HepG2 (cell line): ENCODE measurements at regions not wholly inside any gene's neighbourhood (a gene's known extent, or its start where the extent isn't known, plus 50 kb on each side); places are given as distances from the start of the nearest gene placed in this dataset.

ENCODE experiments used
- CENPX ChIP-seq: sonication (generic); formaldehyde crosslinking; IDR thresholded peaks from 2 replicates; pipeline ENCODE4 v1.9.0; 2021; ENCODE audit warnings: mild to moderate bottlenecking, missing genetic modification reagents, moderate library complexity
- CHD4 ChIP-seq: fragments of 200-600 bp; sonication (generic); IDR thresholded peaks from 2 replicates; pipeline ENCODE4 v1.7.0; 2017; ENCODE audit warnings: mild to moderate bottlenecking, low read length, borderline replicate concordance
- EP300 ChIP-seq, 3 experiments: sonication (generic) in 1 of 3; formaldehyde crosslinking in 1 of 3; IDR thresholded peaks; 2 replicates each; pipeline versions ENCODE4 v1.5.1 to v1.6.1; 2011 to 2020; ENCODE audit warnings: low read depth in 2 of 3, low read length in 2 of 3, borderline replicate concordance in 1 of 3, improper control_type of control experiment in 1 of 3, mild to moderate bottlenecking in 1 of 3, missing genetic modification reagents in 1 of 3, moderate library complexity in 1 of 3
- EZH2 ChIP-seq: conservative IDR thresholded peaks from 2 replicates; pipeline ENCODE4 v1.6.1; 2012; ENCODE audit warnings: mild to moderate bottlenecking, low read depth, low read length, moderate library complexity
- HHEX ChIP-seq: IDR thresholded peaks from 2 replicates; pipeline ENCODE4 v1.6.1; 2016; ENCODE audit warnings: control low read depth
- MEIS1 ChIP-seq: sonication (generic); formaldehyde crosslinking; IDR thresholded peaks from 2 replicates; pipeline ENCODE4 v1.9.0; 2021; ENCODE audit warnings: mild to moderate bottlenecking, missing genetic modification reagents, moderate library complexity, borderline replicate concordance
- RAD51 ChIP-seq: fragments of 450-650 bp; IDR thresholded peaks from 2 replicates; pipeline ENCODE4 v1.6.1; 2016; ENCODE audit warnings: borderline replicate concordance
- SAFB2 ChIP-seq: sonication (generic); formaldehyde crosslinking; IDR thresholded peaks from 2 replicates; pipeline ENCODE4 v1.5.1; 2020; ENCODE audit warnings: missing genetic modification reagents, low read depth, mild to moderate bottlenecking, borderline replicate concordance
- STAG1 ChIP-seq: sonication (generic); formaldehyde crosslinking; IDR thresholded peaks from 2 replicates; pipeline ENCODE4 v1.4.0; 2020; ENCODE audit warnings: missing genetic modification reagents
- USF2 ChIP-seq, 2 experiments: sonication (generic) in 1 of 2; formaldehyde crosslinking in 1 of 2; IDR thresholded peaks; 2 replicates each; pipeline versions ENCODE4 v1.5.1 to v1.6.1; 2011 to 2020; ENCODE audit warnings: borderline replicate concordance in 1 of 2, low read depth in 1 of 2, low read length in 1 of 2, mild to moderate bottlenecking in 1 of 2, missing genetic modification reagents in 1 of 2, moderate library complexity in 1 of 2
- ZNF121 ChIP-seq: sonication (generic); formaldehyde crosslinking; IDR thresholded peaks from 2 replicates; pipeline ENCODE4 v1.5.0; 2020; ENCODE audit warnings: mild to moderate bottlenecking, missing genetic modification reagents

- TF ChIP-seq CHD4: no peak
- no peak for TF ChIP-seq EP300 (IDR thresholded peaks at IDR 0.05; ENCODE audit: low read depth in 2 of 2, low read length in 2 of 2)
- TF ChIP-seq EP300 (CRISPR knock-in tag; IDR thresholded peaks at IDR 0.05; ENCODE audit: borderline replicate concordance): no peak
- TF ChIP-seq EZH2: no peak
- TF ChIP-seq HHEX (CRISPR knock-in tag): no peak
- TF ChIP-seq SAFB2 (CRISPR knock-in tag): no peak
- no peak for TF ChIP-seq MEIS1 (CRISPR knock-in tag)
- TF ChIP-seq RAD51: no peak
- no peak for TF ChIP-seq CENPX (CRISPR knock-in tag)
- no peak for TF ChIP-seq STAG1 (CRISPR knock-in tag)
- no peak for TF ChIP-seq USF2 (IDR thresholded peaks at IDR 0.05; ENCODE audit: low read depth, low read length)
- no peak for TF ChIP-seq USF2 (CRISPR knock-in tag; IDR thresholded peaks at IDR 0.05; ENCODE audit: borderline replicate concordance)
- no peak for TF ChIP-seq ZNF121
These were observed 94.0 kb upstream of the GLS start for GRCh38 chr2:190786404-190787166.
